ENCODE measurements at regions not wholly inside any gene's neighbourhood (a gene's known extent, or its start where the extent isn't known, plus 50 kb on each side); places are given as distances from the start of the nearest gene placed in this dataset.

DNA sequence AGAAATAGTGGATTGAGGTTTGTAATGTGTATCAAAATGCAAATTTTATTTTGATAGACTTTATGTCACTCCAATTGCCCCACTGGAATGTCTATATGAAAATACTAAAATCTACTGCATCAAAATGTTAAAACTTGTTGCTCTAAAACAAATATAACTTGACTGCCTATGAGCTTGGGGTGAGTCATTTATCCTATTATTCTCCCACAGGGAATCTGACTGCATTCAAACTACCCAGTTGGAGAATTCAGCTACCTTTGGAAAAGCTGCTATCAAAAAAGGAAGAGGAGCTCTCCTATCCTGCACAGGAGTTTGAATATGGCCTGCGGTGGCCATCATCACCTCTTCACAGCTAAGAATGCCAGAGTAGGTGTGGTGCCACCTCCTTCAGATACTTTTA, 173.1 kb downstream of the KLHL28 start:
- no CpG with 5 or more reads among the region's 1 CpG for WGBS (ENCODE audit: insufficient coverage)

GRCh38 chr14:44785096-44785495, 176.7 kb downstream of the KLHL28 start:
- DNase-seq = no peak
- H3K9me3 ChIP-seq (replicated peaks; ENCODE audit: control insufficient read depth, low read depth, low read length) = no peaks in the 10 kb centered on the region
- WGBS (ENCODE audit: insufficient coverage) = no CpG with 5 or more reads among the region's 3 CpGs
- H3K36me3 ChIP-seq (ENCODE audit: control insufficient read depth, insufficient read depth, low read length) = no peaks in the 10 kb centered on the region
- no peak overlapping the region for H3K27ac ChIP-seq (ENCODE audit: low read length)
- H3K4me3 ChIP-seq (ENCODE audit: low read length) = no peak overlapping the region
- no peaks in the 10 kb centered on the region for H3K27me3 ChIP-seq (ENCODE audit: control insufficient read depth, insufficient read depth, low read length)
- no peaks in the 10 kb centered on the region for H3K4me1 ChIP-seq (ENCODE audit: control insufficient read depth, insufficient read depth, low read length)

More for the DNA sequence above, 173.1 kb downstream of the KLHL28 start:
- no peaks in the 10 kb centered on the region for H3K36me3 ChIP-seq (ENCODE audit: control insufficient read depth, insufficient read depth, low read length)
- H3K27me3 ChIP-seq (ENCODE audit: control insufficient read depth, insufficient read depth, low read length) = no peaks in the 10 kb centered on the region
- no peaks in the 10 kb centered on the region for H3K9me3 ChIP-seq (replicated peaks; ENCODE audit: control insufficient read depth, low read depth, low read length)
- no peak for DNase-seq
- no peak overlapping the region for H3K4me3 ChIP-seq (ENCODE audit: low read length)
- H3K27ac ChIP-seq (ENCODE audit: low read length) = no peak overlapping the region
- H3K4me1 ChIP-seq (ENCODE audit: control insufficient read depth, insufficient read depth, low read length) = no peaks in the 10 kb centered on the region

- H3K27ac ChIP-seq (ENCODE audit: low read length) = no peak overlapping the region
- no peak for DNase-seq
- H3K36me3 ChIP-seq (ENCODE audit: control insufficient read depth, insufficient read depth, low read length) = no peaks in the 10 kb centered on the region
Observed at GRCh38 chr14:44783901-44784300, 177.8 kb downstream of the KLHL28 start.

GRCh38 chr14:44782775-44783238, 178.9 kb downstream of the KLHL28 start:
- no peaks in the 10 kb centered on the region for H3K36me3 ChIP-seq (ENCODE audit: control insufficient read depth, insufficient read depth, low read length)
- H3K27ac ChIP-seq (ENCODE audit: low read length) = no peak overlapping the region
- no peaks in the 10 kb centered on the region for H3K9me3 ChIP-seq (replicated peaks; ENCODE audit: control insufficient read depth, low read depth, low read length)
- no peaks in the 10 kb centered on the region for H3K4me1 ChIP-seq (ENCODE audit: control insufficient read depth, insufficient read depth, low read length)
- peak; percentile 36 for DNase-seq
- 0% methylated on average over 1 of the region's 1 CpG for WGBS (ENCODE audit: insufficient coverage)
- H3K4me3 ChIP-seq (ENCODE audit: low read length) = no peak overlapping the region
- no peaks in the 10 kb centered on the region for H3K27me3 ChIP-seq (ENCODE audit: control insufficient read depth, insufficient read depth, low read length)

More at GRCh38 chr14:44783901-44784300, 177.8 kb downstream of the KLHL28 start:
- H3K9me3 ChIP-seq (replicated peaks; ENCODE audit: control insufficient read depth, low read depth, low read length) = no peaks in the 10 kb centered on the region
- H3K27me3 ChIP-seq (ENCODE audit: control insufficient read depth, insufficient read depth, low read length) = no peaks in the 10 kb centered on the region
- no peak overlapping the region for H3K4me3 ChIP-seq (ENCODE audit: low read length)
- no peaks in the 10 kb centered on the region for H3K4me1 ChIP-seq (ENCODE audit: control insufficient read depth, insufficient read depth, low read length)

DNA sequence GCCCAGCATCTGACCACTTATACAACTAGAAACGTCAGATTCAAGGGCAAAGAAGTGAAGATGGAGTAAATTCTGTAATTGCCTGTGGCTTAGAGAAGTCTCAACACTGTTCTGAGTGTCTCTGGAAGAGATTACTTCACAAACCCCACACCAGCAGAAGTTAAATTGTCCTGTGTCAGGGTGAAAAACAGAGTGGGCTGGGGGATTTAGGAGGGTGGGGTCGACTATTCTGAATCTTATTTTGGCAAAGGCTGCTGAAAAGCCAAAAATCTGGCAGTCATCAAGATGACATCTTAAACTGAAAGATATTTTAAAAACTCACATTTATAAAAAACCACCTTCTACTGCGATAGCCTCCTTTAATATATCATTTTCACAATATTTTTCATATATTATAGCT, 180.8 kb downstream of the KLHL28 start:
- peak; percentile 46 for DNase-seq
- Histone ChIP-seq H3K36me3 (ENCODE audit: control insufficient read depth, insufficient read depth, low read length) (no peaks in the 10 kb centered on the region), H3K27me3 (ENCODE audit: control insufficient read depth, insufficient read depth, low read length) (no peaks in the 10 kb centered on the region), H3K4me3 (ENCODE audit: low read length) (no peak overlapping the region), H3K27ac (ENCODE audit: low read length) (no peak overlapping the region), H3K4me1 (ENCODE audit: control insufficient read depth, insufficient read depth, low read length) (no peaks in the 10 kb centered on the region), H3K9me3 (replicated peaks; ENCODE audit: control insufficient read depth, low read depth, low read length) (no peaks in the 10 kb centered on the region)
- no CpG with 5 or more reads among the region's 3 CpGs for WGBS (ENCODE audit: insufficient coverage)

- DNase-seq = peak; percentile 66
- Histone ChIP-seq H3K27ac (ENCODE audit: low read length) (no peak overlapping the region), H3K4me1 (ENCODE audit: control insufficient read depth, insufficient read depth, low read length) (no peaks in the 10 kb centered on the region), H3K27me3 (ENCODE audit: control insufficient read depth, insufficient read depth, low read length) (no peaks in the 10 kb centered on the region), H3K9me3 (replicated peaks; ENCODE audit: control insufficient read depth, low read depth, low read length) (no peaks in the 10 kb centered on the region), H3K4me3 (ENCODE audit: low read length) (no peak overlapping the region), H3K36me3 (ENCODE audit: control insufficient read depth, insufficient read depth, low read length) (no peaks in the 10 kb centered on the region)
- 11% methylated on average over 1 of the region's 2 CpGs for WGBS (ENCODE audit: insufficient coverage)
Observed at GRCh38 chr14:44778604-44779003, 183.1 kb downstream of the KLHL28 start.

GRCh38 chr14:44777584-44777983, 184.2 kb downstream of the KLHL28 start:
- 87% methylated on average over 3 of the region's 5 CpGs for WGBS (ENCODE audit: insufficient coverage)
- no peak overlapping the region for H3K27ac ChIP-seq (ENCODE audit: low read length)
- H3K4me3 ChIP-seq (ENCODE audit: low read length) = no peak overlapping the region
- no peak for DNase-seq
- no peaks in the 10 kb centered on the region for H3K36me3 ChIP-seq (ENCODE audit: control insufficient read depth, insufficient read depth, low read length)
- H3K4me1 ChIP-seq (ENCODE audit: control insufficient read depth, insufficient read depth, low read length) = no peaks in the 10 kb centered on the region
- no peaks in the 10 kb centered on the region for H3K9me3 ChIP-seq (replicated peaks; ENCODE audit: control insufficient read depth, low read depth, low read length)
- H3K27me3 ChIP-seq (ENCODE audit: control insufficient read depth, insufficient read depth, low read length) = no peaks in the 10 kb centered on the region

- Histone ChIP-seq H3K36me3 (ENCODE audit: control insufficient read depth, insufficient read depth, low read length) (no peaks in the 10 kb centered on the region), H3K27ac (ENCODE audit: low read length) (no peak overlapping the region), H3K9me3 (replicated peaks; ENCODE audit: control insufficient read depth, low read depth, low read length) (no peaks in the 10 kb centered on the region), H3K27me3 (ENCODE audit: control insufficient read depth, insufficient read depth, low read length) (no peaks in the 10 kb centered on the region), H3K4me3 (ENCODE audit: low read length) (no peak overlapping the region), H3K4me1 (ENCODE audit: control insufficient read depth, insufficient read depth, low read length) (no peaks in the 10 kb centered on the region)
- DNase-seq = no peak
- 100% methylated on average over 2 of the region's 3 CpGs for WGBS (ENCODE audit: insufficient coverage)
Observed at GRCh38 chr14:44775248-44775647, 186.5 kb downstream of the KLHL28 start.

DNA sequence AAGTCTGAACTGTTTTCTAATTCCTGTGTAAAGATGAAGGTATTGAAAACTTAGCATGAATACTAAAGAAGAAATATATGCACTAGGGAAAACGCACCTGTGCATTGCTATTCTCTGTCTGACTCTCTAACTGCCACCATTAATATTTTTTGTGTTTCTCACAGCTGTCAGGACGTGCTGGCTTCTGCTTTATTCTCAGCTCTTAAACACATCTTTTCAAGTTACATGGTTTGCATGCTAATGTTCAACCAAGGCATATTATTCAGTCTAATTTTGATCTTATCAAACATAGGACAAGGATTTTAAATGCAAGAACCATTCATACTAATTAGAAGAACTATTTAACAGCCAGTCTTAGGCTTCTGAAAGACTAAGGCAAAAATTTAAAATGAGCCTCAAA, 187.4 kb downstream of the KLHL28 start:
- no peaks in the 10 kb centered on the region for H3K4me1 ChIP-seq (ENCODE audit: control insufficient read depth, insufficient read depth, low read length)
- no peak overlapping the region for H3K4me3 ChIP-seq (ENCODE audit: low read length)
- no peaks in the 10 kb centered on the region for H3K27me3 ChIP-seq (ENCODE audit: control insufficient read depth, insufficient read depth, low read length)
- H3K27ac ChIP-seq (ENCODE audit: low read length) = no peak overlapping the region
- WGBS (ENCODE audit: insufficient coverage) = 60% methylated on average over 1 of the region's 2 CpGs
- no peaks in the 10 kb centered on the region for H3K36me3 ChIP-seq (ENCODE audit: control insufficient read depth, insufficient read depth, low read length)
- DNase-seq = no peak
- H3K9me3 ChIP-seq (replicated peaks; ENCODE audit: control insufficient read depth, low read depth, low read length) = no peaks in the 10 kb centered on the region

DNA sequence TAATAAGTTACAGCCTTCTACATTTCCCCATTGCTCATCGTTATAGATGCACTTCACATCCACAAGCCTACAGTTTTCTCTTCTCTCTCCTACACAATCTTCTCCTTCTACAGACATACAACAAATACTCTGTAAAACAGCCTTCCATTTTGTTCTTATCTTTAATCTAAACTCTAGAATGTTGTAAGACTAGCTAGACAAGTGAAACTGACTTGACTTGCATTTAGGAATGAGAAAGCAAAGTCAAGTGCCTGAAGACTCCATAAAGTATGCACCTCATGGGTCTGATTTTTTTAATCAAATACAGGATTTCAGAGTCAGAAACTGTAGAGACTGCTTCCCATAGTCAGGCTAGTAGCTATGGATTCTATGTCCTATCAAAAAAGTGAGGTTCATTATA, 190.3 kb downstream of the KLHL28 start:
- no peaks in the 10 kb centered on the region for H3K27me3 ChIP-seq (ENCODE audit: control insufficient read depth, insufficient read depth, low read length)

DNA sequence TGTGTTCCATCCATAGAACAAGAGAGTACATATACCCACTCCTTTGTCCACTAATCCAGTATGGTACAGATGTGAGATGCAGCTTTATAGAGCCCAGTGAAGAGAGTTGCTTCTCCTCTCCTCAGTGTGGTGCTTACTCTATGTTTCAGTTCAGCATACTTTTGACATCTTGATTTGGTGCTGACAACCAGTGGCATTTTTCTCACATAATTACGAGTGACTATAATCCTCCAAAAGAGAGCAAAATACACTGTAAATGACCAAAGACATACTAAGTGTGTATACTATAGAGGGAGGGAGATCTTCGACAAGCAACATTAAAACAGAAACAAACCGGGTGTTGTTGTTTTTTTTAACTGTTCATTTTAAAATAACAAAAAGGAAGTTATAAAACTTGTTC, 191.5 kb downstream of the KLHL28 start:
- H3K27ac ChIP-seq (ENCODE audit: low read length) = no peak overlapping the region
- no peak overlapping the region for H3K4me3 ChIP-seq (ENCODE audit: low read length)
- H3K36me3 ChIP-seq (ENCODE audit: control insufficient read depth, insufficient read depth, low read length) = no peaks in the 10 kb centered on the region
- no peaks in the 10 kb centered on the region for H3K9me3 ChIP-seq (replicated peaks; ENCODE audit: control insufficient read depth, low read depth, low read length)
- WGBS (ENCODE audit: insufficient coverage) = no CpG with 5 or more reads among the region's 3 CpGs
- no peaks in the 10 kb centered on the region for H3K27me3 ChIP-seq (ENCODE audit: control insufficient read depth, insufficient read depth, low read length)
- no peak for DNase-seq
- no peaks in the 10 kb centered on the region for H3K4me1 ChIP-seq (ENCODE audit: control insufficient read depth, insufficient read depth, low read length)

More for the DNA sequence above, 190.3 kb downstream of the KLHL28 start:
- WGBS (ENCODE audit: insufficient coverage) = no CpG with 5 or more reads among the region's 1 CpG
- no peaks in the 10 kb centered on the region for H3K4me1 ChIP-seq (ENCODE audit: control insufficient read depth, insufficient read depth, low read length)
- DNase-seq = no peak
- no peaks in the 10 kb centered on the region for H3K36me3 ChIP-seq (ENCODE audit: control insufficient read depth, insufficient read depth, low read length)
- H3K9me3 ChIP-seq (replicated peaks; ENCODE audit: control insufficient read depth, low read depth, low read length) = no peaks in the 10 kb centered on the region
- no peak overlapping the region for H3K4me3 ChIP-seq (ENCODE audit: low read length)
- no peak overlapping the region for H3K27ac ChIP-seq (ENCODE audit: low read length)

All from muscle of leg (tissue), 3 donors.